Liver (tissue), 8 donors: ENCODE measurements at regions not wholly inside any gene's neighbourhood (a gene's known extent, or its start where the extent isn't known, plus 50 kb on each side); places are given as distances from the start of the nearest gene placed in this dataset.

Experiments
- DNase-seq: peaks from one replicate; pipeline ENCODE4 v3.0.0-alpha.2; 2017; ENCODE audit warnings: low spot score
- H3K27ac ChIP-seq, 2 donors: one replicate each; pipeline ENCODE4 v1.7.0; 2013; ENCODE audit warnings: inconsistent platforms in 2 of 2, low read length in 2 of 2, control low read depth in 1 of 2, low read depth in 1 of 2, mild to moderate bottlenecking in 1 of 2
- H3K27me3 ChIP-seq, 4 donors: one replicate each; pipeline versions ENCODE4 v1.6.1 to v1.7.0; 2013; ENCODE audit warnings: low read length in 3 of 4, inconsistent platforms in 1 of 4, mild to moderate bottlenecking in 1 of 4, moderate library complexity in 1 of 4; ENCODE audit not compliant: control insufficient read depth in 4 of 4, insufficient read depth in 4 of 4
- H3K36me3 ChIP-seq, 4 donors: one replicate each; pipeline versions ENCODE4 v1.6.1 to v1.7.0; 2013; ENCODE audit warnings: low read length in 3 of 4, mild to moderate bottlenecking in 3 of 4, low read depth in 1 of 4, moderate library complexity in 1 of 4; ENCODE audit not compliant: control insufficient read depth in 4 of 4, insufficient read depth in 3 of 4
- H3K4me1 ChIP-seq, 4 donors: one replicate each; pipeline versions ENCODE4 v1.6.1 to v1.7.0; 2013; ENCODE audit warnings: low read length in 3 of 4, mild to moderate bottlenecking in 3 of 4, moderate library complexity in 1 of 4; ENCODE audit not compliant: control insufficient read depth in 4 of 4, insufficient read depth in 4 of 4
- H3K4me3 ChIP-seq, 3 donors: one replicate each; pipeline versions ENCODE4 v1.6.1 to v1.7.0; 2013; ENCODE audit warnings: low read length in 3 of 3, control low read depth in 1 of 3, low read depth in 1 of 3, mild to moderate bottlenecking in 1 of 3
- H3K9ac ChIP-seq, 2 donors: one replicate each; pipeline ENCODE4 v1.7.0; 2013; ENCODE audit warnings: low read length in 2 of 2, mild to moderate bottlenecking in 2 of 2, moderate library complexity in 2 of 2, control low read depth in 1 of 2, low read depth in 1 of 2
- H3K9me3 ChIP-seq, 4 donors: one replicate each; pipeline versions ENCODE4 v1.6.1 to v1.7.0; 2013; ENCODE audit warnings: low read length in 3 of 4; ENCODE audit not compliant: control insufficient read depth in 4 of 4
- FOXA1 ChIP-seq: IDR thresholded peaks from 2 replicates; pipeline ENCODE4 v1.6.1; 2016; ENCODE audit warnings: antibody characterized with exemption
- FOXA2 ChIP-seq: IDR thresholded peaks from 2 replicates; pipeline ENCODE4 v1.6.1; 2016; ENCODE audit warnings: antibody characterized with exemption
- GABPA ChIP-seq, 2 donors: IDR thresholded peaks in 1 of 2; conservative IDR thresholded peaks in 1 of 2; 2 replicates each; pipeline ENCODE4 v1.6.1; 2016; ENCODE audit warnings: antibody characterized with exemption in 2 of 2, mild to moderate bottlenecking in 1 of 2, moderate library complexity in 1 of 2
- HNF4A ChIP-seq, 2 donors: conservative IDR thresholded peaks; 2 replicates each; pipeline ENCODE4 v1.6.1; 2016; ENCODE audit warnings: antibody characterized with exemption in 2 of 2, mild to moderate bottlenecking in 2 of 2
- HNF4G ChIP-seq: IDR thresholded peaks from 2 replicates; pipeline ENCODE4 v1.6.1; 2016; ENCODE audit warnings: antibody characterized with exemption
- JUND ChIP-seq, 2 donors: IDR thresholded peaks; 2 replicates each; pipeline ENCODE4 v1.6.1; 2016; ENCODE audit warnings: antibody characterized with exemption in 2 of 2
- NR2F2 ChIP-seq: IDR thresholded peaks from 2 replicates; pipeline ENCODE4 v1.6.1; 2016; ENCODE audit warnings: antibody characterized with exemption
- RAD21 ChIP-seq, 2 donors: IDR thresholded peaks; 2 replicates each; pipeline ENCODE4 v1.6.1; 2016; ENCODE audit warnings: antibody characterized with exemption in 2 of 2, mild to moderate bottlenecking in 2 of 2
- RXRA ChIP-seq, 2 donors: IDR thresholded peaks; 2 replicates each; pipeline ENCODE4 v1.6.1; 2017 to 2018; ENCODE audit warnings: antibody characterized with exemption in 2 of 2, mild to moderate bottlenecking in 1 of 2
- SP1 ChIP-seq: IDR thresholded peaks from 2 replicates; pipeline ENCODE4 v1.6.1; 2018; ENCODE audit warnings: antibody characterized with exemption, mild to moderate bottlenecking
- TAF1 ChIP-seq: conservative IDR thresholded peaks from 2 replicates; pipeline ENCODE4 v1.6.1; 2016; ENCODE audit warnings: antibody characterized with exemption, mild to moderate bottlenecking
- WGBS: extraction: QIAGEN DNeasy Blood & Tissue Kit; methylation state at CpG from one replicate; pipeline ENCODE4 v1.1.7; 2013; 5-methylcytosine and 5-hydroxymethylcytosine counted together
- TF ChIP-seq, protein P1 (sequence below): IDR thresholded peaks from 2 replicates; pipeline ENCODE4 v1.6.1; 2016; ENCODE audit warnings: antibody characterized with exemption
- TF ChIP-seq, protein P2 (sequence below): IDR thresholded peaks from 2 replicates; pipeline ENCODE4 v1.6.1; 2016; ENCODE audit warnings: antibody characterized with exemption
- TF ChIP-seq, protein P3 (sequence below): IDR thresholded peaks from 2 replicates; pipeline ENCODE4 v1.6.1; 2016; ENCODE audit warnings: antibody characterized with exemption
- TF ChIP-seq, protein P4 (sequence below): fragments of 150-350 bp; IDR thresholded peaks from 2 replicates; pipeline ENCODE4 v1.5.1; 2017; ENCODE audit warnings: improper control_type of control experiment, low read depth, low read length; ENCODE audit not compliant: missing input control
- donor health status: healthy.
- donor health status: healthy.
- donor health status: healthy.
- donor health status: healthy.
- donor health status: healthy.

DNA sequence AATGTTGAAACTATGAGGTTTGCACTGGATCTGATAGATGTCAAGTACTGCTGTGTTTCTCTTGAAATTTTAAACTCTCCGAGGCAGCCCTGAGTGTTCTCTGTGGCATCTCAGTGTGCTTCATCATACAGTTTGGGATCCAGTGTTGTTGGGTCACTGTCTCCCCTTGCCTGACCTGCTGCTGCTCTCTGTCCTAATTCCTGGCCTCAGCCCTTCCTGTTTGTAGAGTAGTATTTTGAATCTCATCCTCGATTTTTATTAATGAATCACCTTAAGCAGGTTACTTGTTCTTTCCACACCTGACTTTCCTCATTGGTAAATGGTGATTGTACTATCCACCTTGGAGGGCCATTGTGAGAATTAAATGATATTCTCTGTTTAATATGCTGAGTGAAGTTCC, 70.7 kb upstream of the PAX6 start (continued):
- TF ChIP-seq GABPA (IDR thresholded peaks at IDR 0.05 in 1 of 2, conservative IDR thresholded peaks at IDR 0.05 in 1 of 2) (no peak), HNF4G (no peak)

DNA sequence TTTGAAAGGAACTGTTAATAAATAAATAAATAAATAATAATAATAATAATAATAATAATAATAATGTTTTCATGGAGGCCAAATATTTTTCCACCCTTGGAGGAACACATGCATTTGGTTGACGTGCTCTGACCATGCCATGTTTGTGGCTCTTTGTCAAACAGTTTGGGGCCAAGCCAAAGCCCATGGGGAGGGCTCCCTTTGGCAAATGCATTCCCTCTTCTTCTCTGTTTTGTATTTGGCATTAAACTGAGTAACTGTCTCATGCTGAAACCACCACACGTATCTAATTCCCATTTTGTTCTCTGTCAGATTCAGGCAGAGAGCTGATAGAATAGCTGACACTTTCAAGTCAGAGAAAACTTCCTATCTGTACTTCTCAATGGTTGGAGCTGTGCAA, 68.6 kb upstream of the PAX6 start:
- H3K27me3 ChIP-seq, result no peaks in the 10 kb centered on the region

DNA sequence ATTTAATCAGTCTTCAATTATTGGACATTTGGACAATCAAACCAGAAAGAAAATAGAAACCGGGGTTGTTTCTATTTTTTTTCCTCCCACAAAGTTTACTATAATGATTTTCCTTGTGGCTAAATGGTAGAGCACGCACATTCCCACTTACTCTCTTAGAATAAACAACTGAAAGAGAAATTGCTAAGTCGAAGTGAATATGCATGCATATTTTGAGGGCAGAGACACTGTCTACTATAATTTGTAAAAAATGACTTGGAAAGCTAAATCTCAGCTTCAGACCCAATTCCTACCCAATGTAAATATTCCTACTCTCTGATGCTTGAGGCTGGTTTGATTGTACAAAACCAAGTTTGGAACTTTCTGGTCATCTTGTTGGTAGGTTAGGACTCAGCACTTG, 66.7 kb upstream of the PAX6 start:
- WGBS, result 83% methylated on average over 3 of the region's 3 CpGs
- Histone ChIP-seq H3K36me3 (no peaks in the 10 kb centered on the region), H3K4me3 (no peak overlapping the region), H3K4me1 (peaks cover 1 to 7% (median 5%) of the 10 kb centered on the region in 4 donors), H3K27ac (no peak overlapping the region), H3K9ac (no peak overlapping the region), H3K27me3 (no peaks in the 10 kb centered on the region), H3K9me3 (no peaks in the 10 kb centered on the region)
- TF ChIP-seq SP1 (no peak), JUND (IDR thresholded peaks at IDR 0.05) (no peak), FOXA1 (no peak), TAF1 (no peak)
- TF ChIP-seq, protein P1, sequence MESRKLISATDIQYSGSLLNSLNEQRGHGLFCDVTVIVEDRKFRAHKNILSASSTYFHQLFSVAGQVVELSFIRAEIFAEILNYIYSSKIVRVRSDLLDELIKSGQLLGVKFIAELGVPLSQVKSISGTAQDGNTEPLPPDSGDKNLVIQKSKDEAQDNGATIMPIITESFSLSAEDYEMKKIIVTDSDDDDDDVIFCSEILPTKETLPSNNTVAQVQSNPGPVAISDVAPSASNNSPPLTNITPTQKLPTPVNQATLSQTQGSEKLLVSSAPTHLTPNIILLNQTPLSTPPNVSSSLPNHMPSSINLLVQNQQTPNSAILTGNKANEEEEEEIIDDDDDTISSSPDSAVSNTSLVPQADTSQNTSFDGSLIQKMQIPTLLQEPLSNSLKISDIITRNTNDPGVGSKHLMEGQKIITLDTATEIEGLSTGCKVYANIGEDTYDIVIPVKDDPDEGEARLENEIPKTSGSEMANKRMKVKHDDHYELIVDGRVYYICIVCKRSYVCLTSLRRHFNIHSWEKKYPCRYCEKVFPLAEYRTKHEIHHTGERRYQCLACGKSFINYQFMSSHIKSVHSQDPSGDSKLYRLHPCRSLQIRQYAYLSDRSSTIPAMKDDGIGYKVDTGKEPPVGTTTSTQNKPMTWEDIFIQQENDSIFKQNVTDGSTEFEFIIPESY, result no peak
- no peak for DNase-seq

More for the DNA sequence above, 68.6 kb upstream of the PAX6 start:
- Histone ChIP-seq H3K4me1 (peaks cover 5 to 19% (median 16%) of the 10 kb centered on the region in 4 donors), H3K9me3 (no peaks in the 10 kb centered on the region), H3K36me3 (no peaks in the 10 kb centered on the region), H3K27ac (no peak overlapping the region), H3K9ac (no peak overlapping the region), H3K4me3 (no peak overlapping the region)
- TF ChIP-seq NR2F2, result no peak
- no peak for TF ChIP-seq RAD21 (IDR thresholded peaks at IDR 0.05)
- TF ChIP-seq, protein P2, sequence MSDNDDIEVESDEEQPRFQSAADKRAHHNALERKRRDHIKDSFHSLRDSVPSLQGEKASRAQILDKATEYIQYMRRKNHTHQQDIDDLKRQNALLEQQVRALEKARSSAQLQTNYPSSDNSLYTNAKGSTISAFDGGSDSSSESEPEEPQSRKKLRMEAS, result no peak
- TF ChIP-seq HNF4A (conservative IDR thresholded peaks at IDR 0.05), result no peak
- no peak for TF ChIP-seq RXRA (IDR thresholded peaks at IDR 0.05)
- 91% methylated on average over 2 of the region's 2 CpGs for WGBS
- DNase-seq, result no peak

DNA sequence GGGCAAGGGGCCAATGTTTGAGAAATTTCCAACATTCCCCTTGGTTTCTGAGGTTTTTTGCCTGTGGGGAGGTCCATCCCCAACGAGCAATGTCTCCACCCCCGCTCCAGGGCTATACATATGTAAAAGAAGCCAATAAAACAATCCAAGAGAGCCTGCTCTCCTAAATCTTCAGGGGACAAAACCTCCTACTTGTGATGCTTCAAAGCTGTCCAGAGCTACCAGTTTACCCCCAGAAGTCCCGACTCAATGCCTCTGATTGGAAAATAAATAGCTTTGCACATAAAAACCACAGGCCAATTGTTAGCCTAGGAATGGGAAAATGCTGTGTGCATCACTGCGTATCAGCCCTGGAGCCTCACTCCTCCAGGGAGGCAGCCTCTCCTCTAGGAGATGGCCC, 66.0 kb upstream of the PAX6 start:
- H3K36me3 ChIP-seq, result no peaks in the 10 kb centered on the region
- H3K4me1 ChIP-seq, result no peaks in the 10 kb centered on the region
- DNase-seq, result no peak
- H3K27me3 ChIP-seq, result no peaks in the 10 kb centered on the region
- H3K9me3 ChIP-seq, result no peaks in the 10 kb centered on the region
- WGBS, result 59% methylated on average over 4 of the region's 4 CpGs
- H3K4me3 ChIP-seq, result no peak overlapping the region
- TF ChIP-seq GABPA (IDR thresholded peaks at IDR 0.05 in 1 of 2, conservative IDR thresholded peaks at IDR 0.05 in 1 of 2) (no peak), RXRA (IDR thresholded peaks at IDR 0.05) (no peak), FOXA1 (no peak), HNF4A (conservative IDR thresholded peaks at IDR 0.05) (no peak), FOXA2 (no peak), RAD21 (IDR thresholded peaks at IDR 0.05) (no peak), JUND (IDR thresholded peaks at IDR 0.05) (no peak), TAF1 (no peak), SP1 (no peak)
- TF ChIP-seq, protein P3, sequence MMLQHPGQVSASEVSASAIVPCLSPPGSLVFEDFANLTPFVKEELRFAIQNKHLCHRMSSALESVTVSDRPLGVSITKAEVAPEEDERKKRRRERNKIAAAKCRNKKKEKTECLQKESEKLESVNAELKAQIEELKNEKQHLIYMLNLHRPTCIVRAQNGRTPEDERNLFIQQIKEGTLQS, result no peak
- TF ChIP-seq, protein P1, result no peak
- TF ChIP-seq, protein P4, sequence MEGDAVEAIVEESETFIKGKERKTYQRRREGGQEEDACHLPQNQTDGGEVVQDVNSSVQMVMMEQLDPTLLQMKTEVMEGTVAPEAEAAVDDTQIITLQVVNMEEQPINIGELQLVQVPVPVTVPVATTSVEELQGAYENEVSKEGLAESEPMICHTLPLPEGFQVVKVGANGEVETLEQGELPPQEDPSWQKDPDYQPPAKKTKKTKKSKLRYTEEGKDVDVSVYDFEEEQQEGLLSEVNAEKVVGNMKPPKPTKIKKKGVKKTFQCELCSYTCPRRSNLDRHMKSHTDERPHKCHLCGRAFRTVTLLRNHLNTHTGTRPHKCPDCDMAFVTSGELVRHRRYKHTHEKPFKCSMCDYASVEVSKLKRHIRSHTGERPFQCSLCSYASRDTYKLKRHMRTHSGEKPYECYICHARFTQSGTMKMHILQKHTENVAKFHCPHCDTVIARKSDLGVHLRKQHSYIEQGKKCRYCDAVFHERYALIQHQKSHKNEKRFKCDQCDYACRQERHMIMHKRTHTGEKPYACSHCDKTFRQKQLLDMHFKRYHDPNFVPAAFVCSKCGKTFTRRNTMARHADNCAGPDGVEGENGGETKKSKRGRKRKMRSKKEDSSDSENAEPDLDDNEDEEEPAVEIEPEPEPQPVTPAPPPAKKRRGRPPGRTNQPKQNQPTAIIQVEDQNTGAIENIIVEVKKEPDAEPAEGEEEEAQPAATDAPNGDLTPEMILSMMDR, result no peak
- TF ChIP-seq, protein P2, result no peak
- no peak overlapping the region for H3K27ac ChIP-seq
- no peak overlapping the region for H3K9ac ChIP-seq
